Left lung (tissue), 4 donors: ENCODE measurements at regions not wholly inside any gene's neighbourhood (a gene's known extent, or its start where the extent isn't known, plus 50 kb on each side); places are given as distances from the start of the nearest gene placed in this dataset.
"Not testable (repeated sequence)": the region's sequence is repeated elsewhere in the genome, so short reads cannot be mapped to it uniquely, and the experiment has no call there.

Experiments used
- ATAC-seq: fragments of 200-7000 bp; cut with Tn5 transposase; one replicate; pipeline ENCODE4 v1.9.1; 2020; ENCODE audit warnings: moderate library complexity
- DNase-seq, 4 donors: peaks; one replicate each; pipeline ENCODE4 v3.0.0-alpha.2; 2013 to 2020
- H3K27ac ChIP-seq, 2 donors: fragments of 200-600 bp; sonication (generic) in 1 of 2; one replicate each; pipeline versions ENCODE4 v1.5.0 to v1.8.0; 2020 to 2021
- H3K27me3 ChIP-seq, 2 donors: fragments of 200-600 bp; sonication (generic) in 1 of 2; one replicate each; pipeline versions ENCODE4 v1.5.0 to v1.8.0; 2020 to 2021
- H3K36me3 ChIP-seq, 2 donors: fragments of 200-600 bp; sonication (generic) in 1 of 2; one replicate each; pipeline versions ENCODE4 v1.5.0 to v1.8.0; 2020 to 2021
- H3K4me1 ChIP-seq, 2 donors: fragments of 200-600 bp; one replicate each; pipeline ENCODE4 v1.8.0; 2021
- H3K4me3 ChIP-seq, 2 donors: fragments of 200-600 bp; sonication (generic) in 1 of 2; one replicate each; pipeline versions ENCODE4 v1.5.0 to v1.8.0; 2020 to 2021; ENCODE audit warnings: mild to moderate bottlenecking in 1 of 2
- H3K9me3 ChIP-seq, 2 donors: fragments of 200-600 bp; sonication (generic) in 1 of 2; one replicate each; pipeline versions ENCODE4 v1.5.0 to v1.8.0; 2020 to 2021
- CTCF ChIP-seq, 2 donors: fragments of 200-600 bp; sonication (generic) in 1 of 2; IDR thresholded peaks; one replicate each; pipeline versions ENCODE4 v1.5.0 to v1.8.0; 2021; ENCODE audit warnings: antibody characterized with exemption in 2 of 2
- intact Hi-C, 2 donors: fragments of 100-400 bp; cut with DNase I; formaldehyde crosslinking; loops; one replicate each; pipeline versions ENCODE4 v1.11.2 to v1.14.2; 2022
- donor health status: DM: no; HTN: yes; CAD: no.
- donor health status: DM: no; HTN: no; CAD: no.

GRCh38 chr17:77842528-77843147 is 115.9 kb upstream of the TNRC6C start:
- H3K27me3 ChIP-seq = no peaks in the 10 kb centered on the region
- intact Hi-C loops = no loop called here
- DNase-seq (peak in 1 of 4 donors; percentile 24), ATAC-seq (peak; percentile 45)
- H3K9me3 ChIP-seq = no peaks in the 10 kb centered on the region
- H3K36me3 ChIP-seq = no peaks in the 10 kb centered on the region
- no peaks in the 10 kb centered on the region for H3K4me1 ChIP-seq
- no peak overlapping the region for H3K27ac ChIP-seq
- TF ChIP-seq CTCF (IDR thresholded peaks at IDR 0.05) = no peak
- H3K4me3 ChIP-seq = no peak overlapping the region

GRCh38 chr17:77843255-77843895 is 115.1 kb upstream of the TNRC6C start:
- H3K4me3 ChIP-seq, DNase-seq, H3K4me1 ChIP-seq, H3K27ac ChIP-seq, H3K9me3 ChIP-seq, H3K36me3 ChIP-seq, intact Hi-C loops, H3K27me3 ChIP-seq: not testable (repeated sequence)
- peak; percentile 19 for ATAC-seq

GRCh38 chr17:77843896-77844295 is 114.6 kb upstream of the TNRC6C start:
- DNase-seq (no peak), ATAC-seq (no peak)
- no peaks in the 10 kb centered on the region for H3K4me1 ChIP-seq
- no peak for TF ChIP-seq CTCF (IDR thresholded peaks at IDR 0.05)
- no peaks in the 10 kb centered on the region for H3K36me3 ChIP-seq
- no peak overlapping the region for H3K4me3 ChIP-seq
- H3K27ac ChIP-seq = no peak overlapping the region
- no peaks in the 10 kb centered on the region for H3K9me3 ChIP-seq
- intact Hi-C loops = no loop called here
- H3K27me3 ChIP-seq = no peaks in the 10 kb centered on the region

- Histone ChIP-seq H3K4me3 (no peak overlapping the region), H3K36me3 (no peaks in the 10 kb centered on the region), H3K27ac (no peak overlapping the region), H3K4me1 (no peaks in the 10 kb centered on the region), H3K9me3 (no peaks in the 10 kb centered on the region), H3K27me3 (no peaks in the 10 kb centered on the region)
- intact Hi-C loops = no loop called here
- ATAC-seq = no peak
- no peak for TF ChIP-seq CTCF (IDR thresholded peaks at IDR 0.05)
- peak in 1 of 4 donors; percentile 72 for DNase-seq
Observed at GRCh38 chr17:77844681-77845080, 113.8 kb upstream of the TNRC6C start.

- no peak for TF ChIP-seq CTCF (IDR thresholded peaks at IDR 0.05)
- Histone ChIP-seq H3K4me3 (no peak overlapping the region), H3K27ac (no peak overlapping the region), H3K4me1 (no peaks in the 10 kb centered on the region), H3K27me3 (no peaks in the 10 kb centered on the region), H3K36me3 (no peaks in the 10 kb centered on the region), H3K9me3 (no peaks in the 10 kb centered on the region)
- DNase-seq (peak in 1 of 4 donors; percentile 54), ATAC-seq (no peak)
- intact Hi-C loops = no loop called here
Observed at GRCh38 chr17:77845541-77846225, 112.8 kb upstream of the TNRC6C start.
